K562 (cell line): ENCODE measurements at regions not wholly inside any gene's neighbourhood (a gene's known extent, or its start where the extent isn't known, plus 50 kb on each side); places are given as distances from the start of the nearest gene placed in this dataset.

Experiments used
- ATAC-seq: fragments of 200-7000 bp; cut with Tn5 transposase; 3 replicates; pipeline ENCODE4 v1.9.1; 2020; ENCODE audit warnings: moderate library complexity
- BruUV-seq: library from RNA; stranded (reverse); fragments of 400-500 nt; replicated peaks from 2 replicates; lab custom pipeline; 2021; lab: Mats Ljungman, UMichigan
- CTCF ChIA-PET: fragments of 300-600 bp; formaldehyde crosslinking; extraction: SDS; loops from one replicate; lab custom pipeline; 2021; ENCODE audit warnings: low intra/inter-chr PET ratio; lab: Yijun Ruan, JAX
- POLR2A ChIA-PET: fragments of 300-600, 350-650 bp; sonication (Branson Sonifier 250); formaldehyde crosslinking; extraction: SDS; loops from one replicate; lab custom pipeline; 2021; ENCODE audit warnings: antibody characterized with exemption, inconsistent platforms; lab: Yijun Ruan, JAX
- DNase-seq, 4 experiments: peaks; one replicate each; pipeline versions ENCODE4 v3.0.0 to v3.0.0-alpha.2; 2011 to 2018; ENCODE audit warnings: low spot score in 3 of 4, mixed read lengths in 3 of 4; ENCODE audit errors: extremely low read depth in 1 of 4
- FAIRE-seq: peaks from 2 replicates; lab custom pipeline; 2011; peaks lifted over from hg19 to GRCh38; lab: Jason Lieb, UNC
- H2AFZ ChIP-seq: 2 replicates; pipeline ENCODE4 v1.6.0; 2011; ENCODE audit warnings: low read depth, low read length, control low read depth, inconsistent platforms
- H3K27ac ChIP-seq: fragments of 200-600 bp; 3 replicates; pipeline ENCODE4 v1.8.0; 2011; ENCODE audit warnings: low read depth, mild to moderate bottlenecking, control low read depth, inconsistent platforms, low read length, moderate library complexity, mixed read lengths; ENCODE audit errors: extremely low read depth
- H3K27me3 ChIP-seq, 2 experiments: fragments of 300-600 bp in 1 of 2; 2 replicates in 1 of 2; 3 replicates in 1 of 2; pipeline versions ENCODE4 v1.6.0 to v1.8.0; 2011; ENCODE audit warnings: inconsistent platforms in 2 of 2, low read length in 2 of 2, mild to moderate bottlenecking in 1 of 2, mixed read lengths in 1 of 2, moderate library complexity in 1 of 2; ENCODE audit not compliant: control insufficient read depth in 2 of 2, insufficient read depth in 2 of 2
- H3K36me3 ChIP-seq: fragments of 300-600 bp; 3 replicates; pipeline ENCODE4 v1.8.0; 2011; ENCODE audit warnings: mild to moderate bottlenecking, low read length, inconsistent platforms; ENCODE audit not compliant: control insufficient read depth, insufficient read depth
- H3K4me1 ChIP-seq, 2 experiments: fragments of 200-600 bp in 1 of 2; replicated peaks in 1 of 2; 2 replicates in 1 of 2; 3 replicates in 1 of 2; pipeline versions ENCODE4 v1.5.1 to v1.8.0; 2011; ENCODE audit warnings: inconsistent platforms in 2 of 2, low read length in 2 of 2, mild to moderate bottlenecking in 1 of 2, mixed read lengths in 1 of 2, moderate library complexity in 1 of 2; ENCODE audit not compliant: control insufficient read depth in 2 of 2, insufficient read depth in 2 of 2
- H3K4me2 ChIP-seq: 2 replicates; pipeline ENCODE4 v1.6.1; 2011; ENCODE audit warnings: low read length, control low read depth, inconsistent platforms, mixed read lengths; ENCODE audit not compliant: insufficient read depth
- H3K4me3 ChIP-seq: fragments of 200-600 bp; sonication (generic), shearing (Covaris generic); 2 replicates; pipeline ENCODE4 v1.5.1; 2016; ENCODE audit warnings: control low read depth, inconsistent platforms
- H3K79me2 ChIP-seq: fragments of 200-600 bp; 3 replicates; pipeline ENCODE4 v1.8.0; 2011; ENCODE audit warnings: low read length, inconsistent platforms; ENCODE audit not compliant: control insufficient read depth, insufficient read depth
- H3K9ac ChIP-seq, 2 experiments: 2 replicates each; pipeline versions ENCODE4 v1.6.0 to v1.6.1; 2011; ENCODE audit warnings: low read depth in 2 of 2, low read length in 2 of 2, control low read depth in 1 of 2, inconsistent platforms in 1 of 2, mild to moderate bottlenecking in 1 of 2, mixed read lengths in 1 of 2; ENCODE audit not compliant: insufficient read depth in 1 of 2
- H3K9me1 ChIP-seq: one replicate; pipeline ENCODE4 v1.6.0; 2011; ENCODE audit warnings: inconsistent platforms, mild to moderate bottlenecking, low read length, moderate library complexity; ENCODE audit not compliant: control insufficient read depth, insufficient read depth
- H3K9me3 ChIP-seq: replicated peaks from 2 replicates; pipeline ENCODE4 v1.5.1; 2011; ENCODE audit warnings: low read depth, low read length, inconsistent platforms; ENCODE audit not compliant: control insufficient read depth, insufficient read depth
- H4K20me1 ChIP-seq: replicated peaks from 2 replicates; pipeline ENCODE4 v1.6.1; 2011; ENCODE audit warnings: low read length, inconsistent platforms, mixed read lengths; ENCODE audit not compliant: control insufficient read depth, insufficient read depth
- CBX8 ChIP-seq: fragments of 200-600 bp; sonication (generic); IDR thresholded peaks from 2 replicates; pipeline ENCODE4 v1.6.1; 2012; ENCODE audit warnings: borderline replicate concordance, mixed run types, low read depth, mild to moderate bottlenecking, moderate library complexity, mixed read lengths, low read length, control low read depth, inconsistent platforms; ENCODE audit not compliant: poor library complexity, severe bottlenecking; ENCODE audit errors: extremely low read depth
- CLOCK ChIP-seq: fragments of 250-450 bp; sonication (Bioruptor Pico); IDR thresholded peaks from 2 replicates; pipeline ENCODE4 v1.4.0; 2020; ENCODE audit warnings: mild to moderate bottlenecking, moderate library complexity, borderline replicate concordance
- CXXC5 ChIP-seq: fragments of 250-450 bp; sonication (Bioruptor Pico); IDR thresholded peaks from 2 replicates; pipeline ENCODE4 v1.8.0; 2022; ENCODE audit warnings: inconsistent platforms, mild to moderate bottlenecking, moderate library complexity
- HNRNPUL1 ChIP-seq: fragments of 200-400 bp; formaldehyde crosslinking; IDR thresholded peaks from 2 replicates; pipeline ENCODE4 v1.6.1; 2017; ENCODE audit warnings: low read length
- KLF1 ChIP-seq: fragments of 450-650 bp; IDR thresholded peaks from 2 replicates; pipeline ENCODE4 v1.6.1; 2016; ENCODE audit warnings: missing genetic modification characterization, missing compliant biosample characterization
- NEUROD1 ChIP-seq: fragments of 150-350 bp; IDR thresholded peaks from 2 replicates; pipeline ENCODE4 v1.6.1; 2014; ENCODE audit warnings: borderline replicate concordance, low read length, low read depth; ENCODE audit not compliant: partially characterized antibody
- NR2C2 ChIP-seq, 2 experiments: fragments of 200-800 bp in 1 of 2; sonication (Bioruptor generic) in 1 of 2; sonication (generic) in 1 of 2; formaldehyde crosslinking in 1 of 2; IDR thresholded peaks; 2 replicates each; pipeline versions ENCODE4 v1.6.1 to v1.8.0; 2016 to 2022; ENCODE audit warnings: mild to moderate bottlenecking in 1 of 2, missing compliant biosample characterization in 1 of 2, missing genetic modification characterization in 1 of 2, missing genetic modification reagents in 1 of 2
- PTRF ChIP-seq: fragments of 450-650 bp; IDR thresholded peaks from 2 replicates; pipeline ENCODE4 v1.6.1; 2016; ENCODE audit warnings: mild to moderate bottlenecking, missing genetic modification characterization, missing compliant biosample characterization
- U2AF2 ChIP-seq: fragments of 200-400 bp; formaldehyde crosslinking; optimal IDR thresholded peaks from 2 replicates; pipeline ENCODE3; 2017; ENCODE audit warnings: low read depth, mild to moderate bottlenecking, low read length
- WGBS: fragments of 100-300 bp; shearing (Covaris generic); methylation state at CpG from one replicate; pipeline ENCODE4 v1.1.6; 2016; ENCODE audit warnings: low coverage, mixed read lengths; ENCODE audit not compliant: insufficient coverage; ENCODE audit errors: missing lambda C conversion rate; 5-methylcytosine and 5-hydroxymethylcytosine counted together
- in situ Hi-C: fragments of 300-500 bp; cut with MboI; formaldehyde crosslinking; loops from 4 replicates; pipeline ENCODE4 v1.15.0; 2018; ENCODE audit warnings: inconsistent platforms, mixed read lengths
- intact Hi-C: fragments of 100-400 bp; cut with micrococcal nuclease; formaldehyde crosslinking; loops from 2 replicates; pipeline ENCODE4 v1.14.2; 2022
- TF ChIP-seq, protein P1 (sequence below): fragments of 150-350 bp; conservative IDR thresholded peaks from 2 replicates; pipeline ENCODE4 v1.6.1; 2014; ENCODE audit warnings: low read length

GRCh38 chr7:79681454-79681853, 228.0 kb upstream of the MAGI2 start:
- Histone ChIP-seq H3K4me2 (no peak overlapping the region), H3K36me3 (no peaks in the 10 kb centered on the region), H3K9me3 (no peaks in the 10 kb centered on the region; the same call in 1 of the 2 replicates), H3K4me1 (no peaks in the 10 kb centered on the region), H3K4me3 (no peak overlapping the region), H3K27ac (no peak overlapping the region), H4K20me1 (no peaks in the 10 kb centered on the region), H3K27me3 (no peaks in the 10 kb centered on the region), H3K79me2 (no peaks in the 10 kb centered on the region), H3K9me1 (no peaks in the 10 kb centered on the region), H3K9ac (no peak overlapping the region), H2AFZ (no peak overlapping the region)
- WGBS: under 1% methylated on average over 8 of the region's 8 CpGs
- ATAC-seq (no peak), DNase-seq (no peak), FAIRE-seq (no peak)
- POLR2A ChIA-PET: no interaction called here
- in situ Hi-C loops (no loop called here), intact Hi-C loops (no loop called here)
- BruUV-seq: no TSS peak
- TF ChIP-seq NEUROD1 (no peak), CLOCK (CRISPR knock-in tag) (no peak), PTRF (tag) (no peak), NR2C2 (CRISPR knock-in tag; IDR thresholded peaks at IDR 0.05) (no peak), NR2C2 (tag; IDR thresholded peaks at IDR 0.05) (no peak), CBX8 (no peak), KLF1 (tag) (no peak), U2AF2 (no peak), CXXC5 (no peak), HNRNPUL1 (no peak)
- TF ChIP-seq, protein P1, sequence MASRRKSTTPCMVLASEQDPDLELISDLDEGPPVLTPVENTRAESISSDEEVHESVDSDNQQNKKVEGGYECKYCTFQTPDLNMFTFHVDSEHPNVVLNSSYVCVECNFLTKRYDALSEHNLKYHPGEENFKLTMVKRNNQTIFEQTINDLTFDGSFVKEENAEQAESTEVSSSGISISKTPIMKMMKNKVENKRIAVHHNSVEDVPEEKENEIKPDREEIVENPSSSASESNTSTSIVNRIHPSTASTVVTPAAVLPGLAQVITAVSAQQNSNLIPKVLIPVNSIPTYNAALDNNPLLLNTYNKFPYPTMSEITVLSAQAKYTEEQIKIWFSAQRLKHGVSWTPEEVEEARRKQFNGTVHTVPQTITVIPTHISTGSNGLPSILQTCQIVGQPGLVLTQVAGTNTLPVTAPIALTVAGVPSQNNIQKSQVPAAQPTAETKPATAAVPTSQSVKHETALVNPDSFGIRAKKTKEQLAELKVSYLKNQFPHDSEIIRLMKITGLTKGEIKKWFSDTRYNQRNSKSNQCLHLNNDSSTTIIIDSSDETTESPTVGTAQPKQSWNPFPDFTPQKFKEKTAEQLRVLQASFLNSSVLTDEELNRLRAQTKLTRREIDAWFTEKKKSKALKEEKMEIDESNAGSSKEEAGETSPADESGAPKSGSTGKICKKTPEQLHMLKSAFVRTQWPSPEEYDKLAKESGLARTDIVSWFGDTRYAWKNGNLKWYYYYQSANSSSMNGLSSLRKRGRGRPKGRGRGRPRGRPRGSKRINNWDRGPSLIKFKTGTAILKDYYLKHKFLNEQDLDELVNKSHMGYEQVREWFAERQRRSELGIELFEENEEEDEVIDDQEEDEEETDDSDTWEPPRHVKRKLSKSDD: no peak
- CTCF ChIA-PET: no interaction called here
